Osteoblast (primary cell): ENCODE measurements at regions not wholly inside any gene's neighbourhood (a gene's known extent, or its start where the extent isn't known, plus 50 kb on each side); places are given as distances from the start of the nearest gene placed in this dataset.

Experiments
- DNase-seq: peaks from one replicate; pipeline ENCODE4 v3.0.0; 2011; ENCODE audit warnings: low spot score, mixed read lengths; ENCODE audit not compliant: insufficient read length; ENCODE audit errors: missing footprints
- H2AFZ ChIP-seq: 2 replicates; pipeline ENCODE4 v1.6.0; 2011; ENCODE audit warnings: mild to moderate bottlenecking, low read length
- H3K27ac ChIP-seq: 2 replicates; pipeline ENCODE4 v1.5.1; 2011; ENCODE audit warnings: mild to moderate bottlenecking, low read depth, low read length, moderate library complexity
- H3K27me3 ChIP-seq: 2 replicates; pipeline ENCODE4 v1.6.0; 2012; ENCODE audit warnings: mild to moderate bottlenecking, control low read depth, inconsistent platforms, low read length, moderate library complexity; ENCODE audit not compliant: insufficient read depth
- H3K36me3 ChIP-seq: 2 replicates; pipeline ENCODE4 v1.5.1; 2011; ENCODE audit warnings: mild to moderate bottlenecking, low read length, control low read depth, moderate library complexity; ENCODE audit not compliant: insufficient read depth
- H3K4me1 ChIP-seq: 2 replicates; pipeline ENCODE4 v1.5.1; 2011; ENCODE audit warnings: mild to moderate bottlenecking, low read length, control low read depth, moderate library complexity; ENCODE audit not compliant: insufficient read depth
- H3K4me2 ChIP-seq: 2 replicates; pipeline ENCODE4 v1.6.0; 2011; ENCODE audit warnings: mild to moderate bottlenecking, low read length; ENCODE audit not compliant: insufficient read depth
- H3K4me3 ChIP-seq: fragments of 200-600 bp; sonication (generic); 3 replicates; pipeline ENCODE4 v1.5.1; 2012; ENCODE audit warnings: mild to moderate bottlenecking, low read length, inconsistent platforms; ENCODE audit not compliant: insufficient read depth
- H3K79me2 ChIP-seq: 2 replicates; pipeline ENCODE4 v1.6.0; 2012; ENCODE audit warnings: mild to moderate bottlenecking, low read length, control low read depth, inconsistent platforms; ENCODE audit not compliant: insufficient read depth
- H3K9me3 ChIP-seq: 2 replicates; pipeline ENCODE4 v1.5.1; 2011; ENCODE audit warnings: low read depth, low read length, control low read depth
- H4K20me1 ChIP-seq: 2 replicates; pipeline ENCODE4 v1.6.0; 2012; ENCODE audit warnings: mild to moderate bottlenecking, low read length, control low read depth; ENCODE audit not compliant: insufficient read depth
- TF ChIP-seq, protein P1 (sequence below): IDR thresholded peaks from 2 replicates; pipeline ENCODE4 v1.5.1; 2011; ENCODE audit warnings: mild to moderate bottlenecking, low read depth, low read length, moderate library complexity; ENCODE audit errors: extremely low read depth

DNA sequence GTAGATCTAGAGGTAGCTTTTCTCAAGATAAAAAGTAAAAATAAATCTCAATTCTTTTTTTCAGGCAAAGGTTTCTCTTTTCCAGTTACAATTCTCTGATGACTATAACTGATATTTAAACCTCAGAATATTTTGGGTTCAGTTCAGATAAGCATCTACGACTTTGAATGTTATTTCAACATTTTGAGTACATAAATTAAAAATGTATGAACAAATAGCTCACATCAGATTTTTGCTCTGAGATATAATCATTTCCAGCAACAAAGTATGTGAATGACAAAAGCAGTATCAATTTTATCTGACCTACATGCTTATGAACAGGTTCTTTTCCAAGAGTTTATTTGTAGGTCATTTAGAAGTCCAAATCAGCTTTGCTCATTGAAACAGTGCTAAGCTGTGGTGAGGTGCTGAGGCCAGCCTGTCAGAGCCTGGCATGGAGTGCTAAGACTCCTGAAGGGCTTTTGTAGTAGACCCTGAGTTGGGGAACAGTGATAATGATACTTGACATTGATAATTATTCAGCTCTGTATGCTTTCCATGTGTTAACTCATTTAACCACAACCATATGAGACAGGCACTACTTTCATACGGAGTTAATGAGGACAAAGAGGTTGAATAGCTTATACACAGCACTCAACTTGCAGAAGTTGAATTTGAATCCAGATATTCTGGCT is 205.0 kb upstream of the DCN start:
- Histone ChIP-seq H3K4me2 (no peak overlapping the region), H3K4me3 (no peak overlapping the region), H4K20me1 (no peaks in the 10 kb centered on the region), H3K4me1 (no peaks in the 10 kb centered on the region), H2AFZ (no peak overlapping the region), H3K27me3 (peaks cover 4% of the 10 kb centered on the region), H3K9me3 (no peaks in the 10 kb centered on the region), H3K79me2 (no peaks in the 10 kb centered on the region), H3K27ac (no peak overlapping the region), H3K36me3 (no peaks in the 10 kb centered on the region)
- DNase-seq = no peak
- TF ChIP-seq, protein P1, sequence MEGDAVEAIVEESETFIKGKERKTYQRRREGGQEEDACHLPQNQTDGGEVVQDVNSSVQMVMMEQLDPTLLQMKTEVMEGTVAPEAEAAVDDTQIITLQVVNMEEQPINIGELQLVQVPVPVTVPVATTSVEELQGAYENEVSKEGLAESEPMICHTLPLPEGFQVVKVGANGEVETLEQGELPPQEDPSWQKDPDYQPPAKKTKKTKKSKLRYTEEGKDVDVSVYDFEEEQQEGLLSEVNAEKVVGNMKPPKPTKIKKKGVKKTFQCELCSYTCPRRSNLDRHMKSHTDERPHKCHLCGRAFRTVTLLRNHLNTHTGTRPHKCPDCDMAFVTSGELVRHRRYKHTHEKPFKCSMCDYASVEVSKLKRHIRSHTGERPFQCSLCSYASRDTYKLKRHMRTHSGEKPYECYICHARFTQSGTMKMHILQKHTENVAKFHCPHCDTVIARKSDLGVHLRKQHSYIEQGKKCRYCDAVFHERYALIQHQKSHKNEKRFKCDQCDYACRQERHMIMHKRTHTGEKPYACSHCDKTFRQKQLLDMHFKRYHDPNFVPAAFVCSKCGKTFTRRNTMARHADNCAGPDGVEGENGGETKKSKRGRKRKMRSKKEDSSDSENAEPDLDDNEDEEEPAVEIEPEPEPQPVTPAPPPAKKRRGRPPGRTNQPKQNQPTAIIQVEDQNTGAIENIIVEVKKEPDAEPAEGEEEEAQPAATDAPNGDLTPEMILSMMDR = no peak

DNA sequence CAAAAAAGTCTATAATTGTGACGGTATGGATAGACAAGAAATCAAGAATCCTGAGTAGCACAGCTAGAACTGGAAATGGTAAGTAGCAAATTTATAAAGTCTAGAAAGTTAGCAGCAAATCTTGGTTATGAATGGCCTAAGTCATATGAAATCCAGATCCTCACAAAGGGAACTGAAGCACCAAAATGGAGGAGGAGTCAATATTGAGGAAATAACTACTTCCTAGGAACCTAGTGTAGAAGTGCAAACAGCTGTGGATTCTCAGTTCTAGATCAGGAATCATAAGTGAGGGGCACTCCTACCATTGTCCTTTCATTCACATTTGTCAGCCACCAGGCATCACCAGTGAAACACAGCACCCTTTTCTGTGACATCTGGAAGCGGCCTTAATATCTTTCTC is 202.2 kb upstream of the DCN start:
- Histone ChIP-seq H3K4me3 (no peak overlapping the region), H3K79me2 (no peaks in the 10 kb centered on the region), H3K27me3 (peaks cover 4% of the 10 kb centered on the region), H2AFZ (no peak overlapping the region), H3K36me3 (no peaks in the 10 kb centered on the region), H3K4me2 (no peak overlapping the region), H3K4me1 (peaks cover 5% of the 10 kb centered on the region), H3K27ac (no peak overlapping the region), H4K20me1 (no peaks in the 10 kb centered on the region), H3K9me3 (no peaks in the 10 kb centered on the region)
- TF ChIP-seq, protein P1 = no peak
- no peak for DNase-seq

- TF ChIP-seq, protein P1 = no peak
- no peak overlapping the region for H3K4me2 ChIP-seq
- H3K36me3 ChIP-seq = no peaks in the 10 kb centered on the region
- H3K27ac ChIP-seq = no peak overlapping the region
- DNase-seq = no peak
- H3K27me3 ChIP-seq = peaks cover 4% of the 10 kb centered on the region
- no peaks in the 10 kb centered on the region for H3K9me3 ChIP-seq
- no peaks in the 10 kb centered on the region for H3K79me2 ChIP-seq
- H3K4me1 ChIP-seq = peaks cover 5% of the 10 kb centered on the region
- no peak overlapping the region for H3K4me3 ChIP-seq
- H2AFZ ChIP-seq = no peak overlapping the region
- no peaks in the 10 kb centered on the region for H4K20me1 ChIP-seq
Measured at GRCh38 chr12:91384366-91384765, 201.7 kb upstream of the DCN start.

DNA sequence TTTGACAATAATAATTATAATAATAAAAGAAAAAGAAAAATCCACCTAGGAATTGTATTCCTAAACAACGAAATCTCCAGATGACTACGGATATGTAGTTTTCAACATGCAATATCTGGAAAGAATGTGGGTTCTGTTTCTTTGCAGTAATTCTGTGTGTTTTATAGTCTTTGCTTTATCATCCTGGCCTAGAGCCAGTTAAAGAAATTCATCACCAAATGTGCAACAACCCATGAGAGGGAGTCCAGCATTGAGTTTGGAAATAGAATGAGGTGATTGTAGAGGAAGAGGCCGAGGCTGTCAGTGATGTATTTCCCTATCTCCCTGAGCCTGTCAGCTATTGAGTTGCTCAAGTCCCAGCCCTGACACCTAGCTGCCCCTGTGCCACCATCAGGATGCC is 200.5 kb upstream of the DCN start:
- Histone ChIP-seq H3K4me2 (no peak overlapping the region), H2AFZ (no peak overlapping the region), H3K4me1 (peaks cover 5% of the 10 kb centered on the region), H3K9me3 (no peaks in the 10 kb centered on the region), H3K36me3 (no peaks in the 10 kb centered on the region), H3K27ac (no peak overlapping the region), H3K79me2 (no peaks in the 10 kb centered on the region), H3K4me3 (no peak overlapping the region), H4K20me1 (no peaks in the 10 kb centered on the region), H3K27me3 (peaks cover 4% of the 10 kb centered on the region)
- DNase-seq = no peak
- TF ChIP-seq, protein P1 = no peak
